Gastrocnemius medialis (tissue), 4 donors: ENCODE measurements at regions not wholly inside any gene's neighbourhood (a gene's known extent, or its start where the extent isn't known, plus 50 kb on each side); places are given as distances from the start of the nearest gene placed in this dataset.

Experiments used
- CTCF ChIP-seq, 5 experiments: fragments of 450-650 bp in 3 of 5; fragments of 200-600 bp in 2 of 5; sonication (generic) in 2 of 5; IDR thresholded peaks in 4 of 5; conservative IDR thresholded peaks in 1 of 5; 1 replicate in 4 of 5; 2 replicates in 1 of 5; pipeline ENCODE4 v1.5.1; 2016 to 2019; ENCODE audit warnings: antibody characterized with exemption in 5 of 5, mild to moderate bottlenecking in 3 of 5, moderate library complexity in 3 of 5
- POLR2A ChIP-seq, 2 donors: fragments of 450-650 bp; IDR thresholded peaks; one replicate each; pipeline ENCODE4 v1.6.1; 2017; ENCODE audit warnings: antibody characterized with exemption in 2 of 2, mild to moderate bottlenecking in 2 of 2, moderate library complexity in 2 of 2

- TF ChIP-seq CTCF (IDR thresholded peaks at IDR 0.05 in 4 of 5, conservative IDR thresholded peaks at IDR 0.05 in 1 of 5), result no peak
- TF ChIP-seq POLR2A (IDR thresholded peaks at IDR 0.05), result no peak
Observed at GRCh38 chr3:31288224-31288623, 244.5 kb upstream of the STT3B start.
